Neural progenitor cell (in vitro differentiated cells): ENCODE measurements at regions not wholly inside any gene's neighbourhood (a gene's known extent, or its start where the extent isn't known, plus 50 kb on each side); places are given as distances from the start of the nearest gene placed in this dataset.

Experiments
- DNase-seq: peaks from one replicate; pipeline ENCODE4 v3.0.0-alpha.2; 2016; ENCODE audit warnings: low spot score
- H2AFZ ChIP-seq: fragments of 200-600 bp; sonication (generic); replicated peaks from 2 replicates; pipeline ENCODE4 v1.6.1; 2016; ENCODE audit warnings: antibody characterized with exemption
- H3F3A ChIP-seq: fragments of 200-600 bp; sonication (generic); 2 replicates; pipeline ENCODE4 v1.6.1; 2016; ENCODE audit warnings: antibody characterized with exemption, low read depth
- H3K27ac ChIP-seq: fragments of 200-600 bp; sonication (generic); 2 replicates; pipeline ENCODE4 v1.5.1; 2016; ENCODE audit warnings: mild to moderate bottlenecking
- H3K27me3 ChIP-seq: fragments of 200-600 bp; sonication (generic); 2 replicates; pipeline ENCODE4 v1.6.1; 2016; ENCODE audit warnings: mild to moderate bottlenecking, moderate library complexity
- H3K36me3 ChIP-seq: fragments of 200-600 bp; sonication (generic); 2 replicates; pipeline ENCODE4 v1.5.1; 2016
- H3K4me1 ChIP-seq: fragments of 200-600 bp; sonication (generic); 2 replicates; pipeline ENCODE4 v1.6.1; 2016; ENCODE audit warnings: mixed run types
- H3K4me2 ChIP-seq: fragments of 200-600 bp; sonication (generic); 2 replicates; pipeline ENCODE4 v1.6.1; 2016
- H3K4me3 ChIP-seq: fragments of 200-600 bp; sonication (generic); 2 replicates; pipeline ENCODE4 v1.5.1; 2016
- H3K79me2 ChIP-seq: fragments of 200-600 bp; sonication (generic); 2 replicates; pipeline ENCODE4 v1.6.1; 2016; ENCODE audit warnings: low read depth
- H3K9ac ChIP-seq: fragments of 200-600 bp; sonication (generic); 2 replicates; pipeline ENCODE4 v1.6.1; 2016
- H3K9me3 ChIP-seq: fragments of 200-600 bp; sonication (generic); 2 replicates; pipeline ENCODE4 v1.5.1; 2016; ENCODE audit warnings: low read depth
- H4K20me1 ChIP-seq: fragments of 200-600 bp; sonication (generic); 2 replicates; pipeline ENCODE4 v1.6.1; 2016; ENCODE audit warnings: low read depth
- H3K27ac Mint-ChIP-seq: 3 replicates; pipeline ENCODE4 v1.8.0; 2021; ENCODE audit warnings: mixed read lengths
- H3K27me3 Mint-ChIP-seq: 2 replicates; pipeline ENCODE4 v1.8.0; 2022; ENCODE audit warnings: low read depth, mild to moderate bottlenecking, inconsistent platforms, moderate library complexity, mixed read lengths; ENCODE audit not compliant: insufficient read depth
- H3K36me3 Mint-ChIP-seq: 3 replicates; pipeline ENCODE4 v1.8.0; 2021; ENCODE audit warnings: mixed read lengths
- H3K4me1 Mint-ChIP-seq: 3 replicates; pipeline ENCODE4 v1.8.0; 2021; ENCODE audit warnings: mixed read lengths
- H3K4me3 Mint-ChIP-seq: 3 replicates; pipeline ENCODE4 v1.8.0; 2021; ENCODE audit warnings: mild to moderate bottlenecking, moderate library complexity, mixed read lengths
- H3K9me3 Mint-ChIP-seq: 3 replicates; pipeline ENCODE4 v1.8.0; 2020; ENCODE audit warnings: mixed read lengths
- CTCF ChIP-seq: fragments of 200-600 bp; sonication (generic); IDR thresholded peaks from 2 replicates; pipeline ENCODE4 v1.5.1; 2017; ENCODE audit warnings: antibody characterized with exemption, mild to moderate bottlenecking
- EZH2 ChIP-seq: fragments of 200-600 bp; sonication (generic); IDR thresholded peaks from 2 replicates; pipeline ENCODE4 v1.6.1; 2017; ENCODE audit warnings: antibody characterized with exemption, mild to moderate bottlenecking, moderate library complexity
- EZH2phosphoT487 ChIP-seq: fragments of 200-600 bp; sonication (generic); IDR thresholded peaks from 2 replicates; pipeline ENCODE4 v1.6.1; 2017; ENCODE audit warnings: antibody characterized with exemption

DNA sequence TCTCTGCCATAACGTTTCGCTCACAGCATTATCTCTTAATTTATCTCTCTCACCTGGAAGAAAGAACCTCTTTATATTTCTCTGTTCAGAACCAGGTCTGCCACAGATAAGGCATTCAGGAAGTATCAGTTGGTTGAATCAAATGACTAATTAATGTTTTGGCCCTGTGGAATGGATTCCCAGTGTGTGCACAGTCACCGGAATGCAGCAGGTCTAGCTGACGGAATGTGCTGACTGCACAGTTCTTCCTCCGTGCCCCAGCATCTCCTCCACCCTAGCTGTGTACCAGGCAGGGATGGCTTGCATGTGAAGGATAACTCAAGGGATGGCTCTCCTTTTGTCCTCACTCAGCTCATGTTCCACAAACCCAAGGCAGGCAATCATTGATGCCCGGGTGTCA lies 141.8 kb upstream of the MSX1 start:
- Mint-ChIP-seq H3K36me3 (peaks cover 4% of the 10 kb centered on the region), H3K27me3 (peaks cover 9% of the 10 kb centered on the region), H3K4me1 (peaks cover 26% of the 10 kb centered on the region), H3K9me3 (peaks cover 8% of the 10 kb centered on the region), H3K27ac (no peak overlapping the region), H3K4me3 (no peak overlapping the region)
- TF ChIP-seq EZH2phosphoT487, result no peak
- no peak for TF ChIP-seq CTCF
- no peak for TF ChIP-seq EZH2
- Histone ChIP-seq H3K36me3 (no peaks in the 10 kb centered on the region), H3K4me1 (no peaks in the 10 kb centered on the region), H3K79me2 (no peaks in the 10 kb centered on the region), H3F3A (no peaks in the 10 kb centered on the region), H3K9ac (no peak overlapping the region), H3K27ac (no peak overlapping the region), H3K9me3 (no peaks in the 10 kb centered on the region), H3K27me3 (no peaks in the 10 kb centered on the region), H3K4me3 (no peak overlapping the region), H2AFZ (no peak overlapping the region), H3K4me2 (no peak overlapping the region), H4K20me1 (no peaks in the 10 kb centered on the region)
- no peak for DNase-seq

GRCh38 chr4:4714331-4714730 lies 145.1 kb upstream of the MSX1 start:
- Histone ChIP-seq H3K27ac (no peak overlapping the region), H3K79me2 (no peaks in the 10 kb centered on the region), H3K4me2 (no peak overlapping the region), H3K4me3 (no peak overlapping the region), H2AFZ (no peak overlapping the region), H3K9me3 (no peaks in the 10 kb centered on the region), H3K4me1 (no peaks in the 10 kb centered on the region), H3K9ac (no peak overlapping the region), H3K27me3 (peaks cover 24% of the 10 kb centered on the region), H4K20me1 (no peaks in the 10 kb centered on the region), H3K36me3 (no peaks in the 10 kb centered on the region), H3F3A (no peaks in the 10 kb centered on the region)
- Mint-ChIP-seq H3K27me3 (peaks cover 9% of the 10 kb centered on the region), H3K4me3 (no peak overlapping the region), H3K4me1 (peaks cover 24% of the 10 kb centered on the region), H3K9me3 (peaks cover 8% of the 10 kb centered on the region), H3K27ac (no peak overlapping the region), H3K36me3 (peaks cover 4% of the 10 kb centered on the region)
- DNase-seq, result no peak
- TF ChIP-seq EZH2phosphoT487 (no peak), CTCF (no peak), EZH2 (no peak)

DNA sequence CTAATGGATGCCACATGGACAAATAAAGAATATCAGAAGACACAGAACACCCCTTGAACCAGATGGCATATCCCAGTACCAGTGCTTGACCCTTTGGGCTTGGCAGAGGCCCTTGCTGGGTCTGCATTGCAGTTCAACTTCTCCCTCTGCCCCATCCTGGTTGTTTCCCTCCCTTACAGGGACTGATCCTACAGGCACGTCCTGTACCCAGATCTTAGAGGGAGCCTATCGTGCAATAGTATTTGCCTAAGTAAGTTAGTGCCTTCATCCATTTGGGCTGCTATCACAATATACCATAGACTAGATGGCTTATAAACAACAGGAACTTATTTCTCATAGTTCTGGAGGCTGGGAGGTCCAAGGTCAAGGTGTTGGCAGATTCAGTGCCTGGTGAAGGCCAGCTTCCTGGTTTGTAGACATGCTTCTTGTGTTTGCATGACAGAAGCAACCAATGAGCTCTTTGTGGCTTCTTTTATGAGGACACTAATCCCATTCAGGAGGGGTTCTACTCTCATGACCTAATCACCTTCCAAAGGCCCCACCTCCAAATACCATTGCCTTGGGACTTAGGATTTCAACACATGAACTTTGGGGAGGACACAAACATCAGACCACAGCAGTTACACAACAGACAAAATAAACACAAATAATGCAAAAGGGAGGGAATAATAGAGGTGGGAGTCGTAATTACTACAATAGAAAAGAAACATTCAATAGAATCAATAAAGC lies 146.5 kb upstream of the MSX1 start:
- Histone ChIP-seq H3K9me3 (no peaks in the 10 kb centered on the region), H3K4me1 (no peaks in the 10 kb centered on the region), H3K27ac (no peak overlapping the region), H4K20me1 (no peaks in the 10 kb centered on the region), H3K79me2 (no peaks in the 10 kb centered on the region), H3K36me3 (no peaks in the 10 kb centered on the region), H3K4me3 (no peak overlapping the region), H3K4me2 (no peak overlapping the region), H3K27me3 (peaks cover 38% of the 10 kb centered on the region), H3F3A (no peaks in the 10 kb centered on the region), H3K9ac (no peak overlapping the region), H2AFZ (no peak overlapping the region)
- H3K4me3 Mint-ChIP-seq, result no peak overlapping the region
- peaks cover 5% of the 10 kb centered on the region for H3K9me3 Mint-ChIP-seq
- peaks cover 4% of the 10 kb centered on the region for H3K36me3 Mint-ChIP-seq
- peaks cover 20% of the 10 kb centered on the region for H3K4me1 Mint-ChIP-seq
- peaks cover 9% of the 10 kb centered on the region for H3K27me3 Mint-ChIP-seq
- DNase-seq, result no peak
- peak overlapping the region; percentile 43 for H3K27ac Mint-ChIP-seq
- TF ChIP-seq CTCF, result no peak
- no peak for TF ChIP-seq EZH2phosphoT487
- no peak for TF ChIP-seq EZH2
